ENCODE measurements at regions not wholly inside any gene's neighbourhood (a gene's known extent, or its start where the extent isn't known, plus 50 kb on each side); places are given as distances from the start of the nearest gene placed in this dataset.
A peak's percentile ranks its signal among the peaks of the same experiment; 100 is the strongest.
"Not testable (repeated sequence)": the region's sequence is repeated elsewhere in the genome, so short reads cannot be mapped to it uniquely, and the experiment has no call there.

- DNase-seq (ENCODE audit: low read depth) = no peak
Measured at GRCh38 chr14:43052897-43053296, 1446.2 kb downstream of the LRFN5 start.

GRCh38 chr14:43043850-43044249 is 1437.2 kb downstream of the LRFN5 start:
- DNase-seq (ENCODE audit: low read depth) = no peak

GRCh38 chr14:43042408-43042807 is 1435.7 kb downstream of the LRFN5 start:
- DNase-seq (ENCODE audit: low read depth) = no peak

GRCh38 chr14:43041976-43042375 is 1435.3 kb downstream of the LRFN5 start:
- no peak for DNase-seq (ENCODE audit: low read depth)

- no peak for DNase-seq (ENCODE audit: low read depth)
Measured at GRCh38 chr14:43041207-43041606, 1434.5 kb downstream of the LRFN5 start.

- no peak for DNase-seq (ENCODE audit: low read depth)
Measured at GRCh38 chr14:43039881-43040280, 1433.2 kb downstream of the LRFN5 start.

- DNase-seq (ENCODE audit: low read depth) = peak; percentile 52
Measured at GRCh38 chr14:43031598-43031997, 1424.9 kb downstream of the LRFN5 start.

GRCh38 chr14:43022094-43022800 is 1415.6 kb downstream of the LRFN5 start:
- no peak for DNase-seq (ENCODE audit: low read depth)

- DNase-seq (ENCODE audit: low read depth) = no peak
Measured at GRCh38 chr14:43019826-43020225, 1413.2 kb downstream of the LRFN5 start.

- DNase-seq (ENCODE audit: low read depth) = no peak
Measured at GRCh38 chr14:43014338-43014737, 1407.7 kb downstream of the LRFN5 start.

GRCh38 chr14:43012817-43013216 is 1406.1 kb downstream of the LRFN5 start:
- DNase-seq (ENCODE audit: low read depth) = no peak

GRCh38 chr14:43005807-43006206 is 1399.1 kb downstream of the LRFN5 start:
- peak; percentile 4 for DNase-seq (ENCODE audit: low read depth)

GRCh38 chr14:43003845-43004244 is 1397.2 kb downstream of the LRFN5 start:
- DNase-seq (ENCODE audit: low read depth) = peak; percentile 32

GRCh38 chr14:43001731-43002130 is 1395.1 kb downstream of the LRFN5 start:
- DNase-seq (ENCODE audit: low read depth) = no peak

- DNase-seq (ENCODE audit: low read depth) = peak; percentile 69
Measured at GRCh38 chr14:42994051-42994736, 1387.5 kb downstream of the LRFN5 start.

GRCh38 chr14:42992930-42993329 is 1386.3 kb downstream of the LRFN5 start:
- DNase-seq (ENCODE audit: low read depth) = no peak

GRCh38 chr14:42980419-42980818 is 1373.7 kb downstream of the LRFN5 start:
- no peak for DNase-seq (ENCODE audit: low read depth)

GRCh38 chr14:42973171-42973570 is 1366.5 kb downstream of the LRFN5 start:
- DNase-seq (ENCODE audit: low read depth) = not testable (repeated sequence)

- no peak for DNase-seq (ENCODE audit: low read depth)
Measured at GRCh38 chr14:42965512-42965911, 1358.8 kb downstream of the LRFN5 start.

- DNase-seq (ENCODE audit: low read depth) = no peak
Measured at GRCh38 chr14:42961509-42961908, 1354.8 kb downstream of the LRFN5 start.

- DNase-seq (ENCODE audit: low read depth) = no peak
Measured at GRCh38 chr14:42950363-42950762, 1343.7 kb downstream of the LRFN5 start.

- no peak for DNase-seq (ENCODE audit: low read depth)
Measured at GRCh38 chr14:42947991-42948390, 1341.3 kb downstream of the LRFN5 start.

GRCh38 chr14:42944284-42944683 is 1337.6 kb downstream of the LRFN5 start:
- peak; percentile 28 for DNase-seq (ENCODE audit: low read depth)

GRCh38 chr14:42931308-42931707 is 1324.6 kb downstream of the LRFN5 start:
- no peak for DNase-seq (ENCODE audit: low read depth)

All from ELR (cell line).